ENCODE measurements at regions not wholly inside any gene's neighbourhood (a gene's known extent, or its start where the extent isn't known, plus 50 kb on each side); places are given as distances from the start of the nearest gene placed in this dataset.

DNA sequence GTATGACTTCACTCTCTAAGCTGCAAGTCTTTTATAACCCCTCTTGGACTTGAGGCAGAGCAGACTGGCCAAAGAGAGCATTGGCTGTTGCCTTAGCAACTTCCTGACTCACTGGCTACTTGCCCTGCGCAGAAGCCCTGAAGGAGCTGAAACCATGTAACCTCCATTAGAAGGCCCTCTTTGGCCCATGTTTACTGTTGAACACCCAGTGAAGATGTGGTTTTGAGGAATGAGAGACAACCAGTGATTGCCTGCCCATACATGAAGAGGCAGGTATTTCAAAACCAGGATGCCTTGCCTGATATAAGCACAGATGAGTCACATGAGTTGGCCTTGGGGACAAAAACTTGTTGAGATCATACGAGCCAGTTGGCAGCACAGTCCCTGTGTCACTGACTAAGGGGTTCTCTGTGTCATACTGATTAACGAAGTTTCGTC is 182.5 kb downstream of the EDN1 start:
- no peak overlapping the region for H3K4me3 ChIP-seq (replicated peaks; ENCODE audit: low read depth, low read length)
- peak; percentile 58 for DNase-seq (ENCODE audit: low read depth)
- TF ChIP-seq, protein P1, sequence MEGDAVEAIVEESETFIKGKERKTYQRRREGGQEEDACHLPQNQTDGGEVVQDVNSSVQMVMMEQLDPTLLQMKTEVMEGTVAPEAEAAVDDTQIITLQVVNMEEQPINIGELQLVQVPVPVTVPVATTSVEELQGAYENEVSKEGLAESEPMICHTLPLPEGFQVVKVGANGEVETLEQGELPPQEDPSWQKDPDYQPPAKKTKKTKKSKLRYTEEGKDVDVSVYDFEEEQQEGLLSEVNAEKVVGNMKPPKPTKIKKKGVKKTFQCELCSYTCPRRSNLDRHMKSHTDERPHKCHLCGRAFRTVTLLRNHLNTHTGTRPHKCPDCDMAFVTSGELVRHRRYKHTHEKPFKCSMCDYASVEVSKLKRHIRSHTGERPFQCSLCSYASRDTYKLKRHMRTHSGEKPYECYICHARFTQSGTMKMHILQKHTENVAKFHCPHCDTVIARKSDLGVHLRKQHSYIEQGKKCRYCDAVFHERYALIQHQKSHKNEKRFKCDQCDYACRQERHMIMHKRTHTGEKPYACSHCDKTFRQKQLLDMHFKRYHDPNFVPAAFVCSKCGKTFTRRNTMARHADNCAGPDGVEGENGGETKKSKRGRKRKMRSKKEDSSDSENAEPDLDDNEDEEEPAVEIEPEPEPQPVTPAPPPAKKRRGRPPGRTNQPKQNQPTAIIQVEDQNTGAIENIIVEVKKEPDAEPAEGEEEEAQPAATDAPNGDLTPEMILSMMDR (IDR thresholded peaks at IDR 0.05; ENCODE audit: low read length, missing control alignments) = no peak

DNA sequence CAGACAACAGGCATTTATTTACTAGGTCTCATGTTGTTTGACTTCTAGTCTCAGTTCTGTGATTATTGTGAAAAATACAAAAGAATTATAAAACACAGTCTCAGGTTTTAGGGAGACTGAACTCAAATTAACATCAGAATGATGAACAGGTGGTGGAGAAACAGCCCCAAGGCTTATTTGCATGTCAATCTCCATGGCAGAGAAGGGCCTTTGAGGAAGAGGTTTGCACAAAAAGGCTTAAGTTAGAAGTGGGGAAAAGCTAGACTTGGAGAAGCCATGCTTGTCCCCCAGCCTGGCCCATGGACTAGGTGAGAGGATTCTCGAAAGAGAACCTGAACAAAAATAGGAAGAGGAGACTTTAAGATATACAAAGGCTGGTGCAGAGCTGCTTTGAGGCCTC is 183.3 kb downstream of the EDN1 start:
- DNase-seq (ENCODE audit: low read depth) = no peak
- TF ChIP-seq, protein P1 (IDR thresholded peaks at IDR 0.05; ENCODE audit: low read length, missing control alignments) = no peak
- H3K4me3 ChIP-seq (replicated peaks; ENCODE audit: low read depth, low read length) = no peak overlapping the region

DNA sequence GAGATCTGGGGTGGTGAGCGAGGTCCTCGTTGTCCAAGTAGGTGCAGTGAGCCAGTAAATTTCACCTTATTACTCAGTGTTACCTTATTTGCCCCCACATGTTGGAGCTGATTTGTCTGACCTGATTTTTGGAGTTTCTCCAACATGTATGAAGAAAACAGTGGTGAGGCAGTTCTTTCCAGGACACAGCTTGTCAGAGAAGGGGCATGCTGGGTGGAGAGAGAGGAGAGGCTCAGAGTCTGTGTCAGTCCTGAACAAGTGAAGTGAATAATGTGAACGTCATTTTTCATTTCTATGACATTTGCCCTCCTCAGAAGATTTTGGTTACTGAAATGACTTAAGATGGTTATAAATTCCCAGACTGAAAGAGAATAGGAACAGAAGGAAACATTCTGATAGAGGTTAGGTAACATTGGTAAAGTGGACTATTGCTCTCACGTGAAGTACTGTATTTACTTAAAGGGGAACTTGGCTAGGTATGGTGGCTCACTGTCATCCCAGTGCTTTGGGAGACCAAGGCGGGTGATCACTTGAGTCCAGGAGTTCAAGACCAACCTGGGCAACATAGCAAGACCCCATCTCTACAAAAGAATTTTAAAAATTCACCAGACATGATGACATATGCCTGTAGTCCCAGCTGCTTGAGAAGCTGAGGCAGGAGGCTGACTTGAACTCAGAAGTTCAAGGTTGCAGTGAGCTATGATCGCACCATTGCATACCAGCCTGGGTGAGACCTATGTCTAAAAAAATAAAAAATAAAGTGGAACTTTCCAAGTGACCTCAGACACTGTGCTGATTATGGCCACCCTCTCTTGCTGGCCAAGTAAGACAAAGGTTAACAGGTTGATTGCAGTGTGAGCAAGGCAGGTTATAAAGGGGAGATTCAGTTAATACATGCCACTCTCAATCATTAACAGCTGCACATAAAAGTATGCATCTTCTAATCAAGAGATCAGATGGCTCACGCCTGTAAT is 184.3 kb downstream of the EDN1 start:
- no peak overlapping the region for H3K4me3 ChIP-seq (replicated peaks; ENCODE audit: low read depth, low read length)
- TF ChIP-seq, protein P1 (IDR thresholded peaks at IDR 0.05; ENCODE audit: low read length, missing control alignments) = no peak
- DNase-seq (ENCODE audit: low read depth) = no peak

DNA sequence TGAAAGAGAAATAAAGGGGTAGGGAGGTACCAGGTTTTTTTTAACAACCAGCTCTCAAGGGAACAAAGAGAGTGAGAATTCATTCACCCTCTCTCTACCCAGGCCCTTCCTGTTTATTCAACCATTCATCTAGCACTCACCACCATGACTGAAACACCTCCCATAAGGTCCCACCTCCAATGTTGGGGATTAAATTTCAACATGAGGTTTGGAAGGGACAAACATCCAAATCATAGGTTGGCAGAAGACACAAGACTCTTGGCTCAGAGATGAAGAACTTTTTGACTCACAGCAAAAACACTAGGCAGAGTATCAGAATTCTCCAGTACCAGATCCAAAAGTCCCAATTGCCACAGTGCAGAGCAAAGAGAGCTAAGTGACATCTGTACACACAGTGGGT is 186.3 kb downstream of the EDN1 start:
- H3K4me3 ChIP-seq (replicated peaks; ENCODE audit: low read depth, low read length) = no peak overlapping the region
- no peak for DNase-seq (ENCODE audit: low read depth)
- TF ChIP-seq, protein P1 (IDR thresholded peaks at IDR 0.05; ENCODE audit: low read length, missing control alignments) = no peak

DNA sequence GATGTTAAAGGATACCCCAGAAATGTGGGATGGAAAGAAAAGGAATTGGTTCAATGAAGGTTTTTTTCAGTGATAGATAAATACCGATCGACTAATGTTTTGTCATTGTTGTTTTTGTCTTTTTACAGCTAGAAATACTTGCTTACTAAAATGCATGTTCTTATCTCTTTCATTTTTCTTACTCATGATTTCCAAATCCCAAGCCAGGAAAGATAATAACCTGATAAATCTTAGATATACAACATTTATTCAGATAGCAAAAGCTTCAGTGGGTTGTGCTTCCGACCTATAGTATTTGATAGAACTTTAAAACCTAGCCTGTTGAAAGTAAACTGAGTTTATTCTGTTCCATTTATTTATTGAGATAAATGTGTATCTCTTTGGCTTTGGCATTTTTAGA is 187.5 kb downstream of the EDN1 start:
- H3K4me3 ChIP-seq (replicated peaks; ENCODE audit: low read depth, low read length) = no peak overlapping the region
- DNase-seq (ENCODE audit: low read depth) = no peak
- TF ChIP-seq, protein P1 (IDR thresholded peaks at IDR 0.05; ENCODE audit: low read length, missing control alignments) = no peak

DNA sequence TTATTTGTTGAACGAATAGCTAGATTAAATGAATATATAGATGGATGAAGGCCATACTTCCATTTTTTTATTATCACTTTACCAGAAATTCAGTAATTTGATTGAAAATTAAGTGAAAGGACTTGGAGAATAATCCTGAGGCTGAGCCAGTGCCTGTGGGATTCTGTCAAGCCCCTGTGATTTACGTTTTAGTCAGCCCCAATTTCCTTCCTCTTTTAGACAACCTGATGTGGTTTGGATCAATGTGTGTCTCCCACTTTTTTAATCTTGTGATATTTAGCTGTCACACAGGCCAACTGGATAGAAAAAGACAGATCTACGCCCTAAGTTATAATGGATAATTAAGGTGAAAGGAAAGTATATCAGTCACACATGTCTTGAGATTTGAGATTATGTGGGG is 188.8 kb downstream of the EDN1 start:
- TF ChIP-seq, protein P1 (IDR thresholded peaks at IDR 0.05; ENCODE audit: low read length, missing control alignments) = no peak

More for the DNA sequence above, 188.8 kb downstream of the EDN1 start:
- no peak for DNase-seq (ENCODE audit: low read depth)
- H3K4me3 ChIP-seq (replicated peaks; ENCODE audit: low read depth, low read length) = no peak overlapping the region

Data from fibroblast of pulmonary artery (primary cell).